ENCODE measurements at regions not wholly inside any gene's neighbourhood (a gene's known extent, or its start where the extent isn't known, plus 50 kb on each side); places are given as distances from the start of the nearest gene placed in this dataset.

- DNase-seq, result no peak
Measured at GRCh38 chr5:176181271-176181855, 56.9 kb upstream of the SIMC1 start.

- DNase-seq, result no peak
Measured at GRCh38 chr5:176183321-176184074, 54.7 kb upstream of the SIMC1 start.

GRCh38 chr5:176184608-176185132, 53.6 kb upstream of the SIMC1 start:
- DNase-seq, result no peak

GRCh38 chr5:176185133-176185733, 53.0 kb upstream of the SIMC1 start:
- no peak for DNase-seq

- no peak for DNase-seq
Measured at GRCh38 chr5:176186107-176186506, 52.1 kb upstream of the SIMC1 start.

- no peak for DNase-seq
Measured at GRCh38 chr5:176187276-176188062, 50.8 kb upstream of the SIMC1 start.

- no peak for DNase-seq
Measured at GRCh38 chr5:176188085-176188484, 50.1 kb upstream of the SIMC1 start.

Data from hippocampal formation (tissue), 2 donors.